AG04449 (cell line): ENCODE measurements at regions not wholly inside any gene's neighbourhood (a gene's known extent, or its start where the extent isn't known, plus 50 kb on each side); places are given as distances from the start of the nearest gene placed in this dataset.

ENCODE experiments used
- CTCF ChIA-PET: fragments of 350-600 bp; formaldehyde crosslinking; extraction: SDS; loops from one replicate; lab custom pipeline; 2021; ENCODE audit warnings: antibody characterized with exemption; lab: Yijun Ruan, JAX
- POLR2A ChIA-PET: fragments of 400-600, 350-600 bp; formaldehyde crosslinking; extraction: SDS; loops from one replicate; lab custom pipeline; 2020; ENCODE audit warnings: antibody characterized with exemption, inconsistent platforms; lab: Yijun Ruan, JAX
- DNase-seq: peaks from one replicate; pipeline ENCODE4 v3.0.0-alpha.2; 2010; ENCODE audit warnings: low read depth, low spot score
- H3K4me3 ChIP-seq: 2 replicates; pipeline ENCODE4 v1.5.1; 2011; ENCODE audit warnings: low read depth, mild to moderate bottlenecking, control low read depth, low read length
- TF ChIP-seq, protein P1 (sequence below): IDR thresholded peaks from one replicate; pipeline ENCODE4 v1.5.1; 2011; ENCODE audit warnings: mild to moderate bottlenecking, moderate library complexity, low read length, control low read depth, inconsistent platforms; ENCODE audit not compliant: insufficient read depth; ENCODE audit errors: missing control alignments

DNA sequence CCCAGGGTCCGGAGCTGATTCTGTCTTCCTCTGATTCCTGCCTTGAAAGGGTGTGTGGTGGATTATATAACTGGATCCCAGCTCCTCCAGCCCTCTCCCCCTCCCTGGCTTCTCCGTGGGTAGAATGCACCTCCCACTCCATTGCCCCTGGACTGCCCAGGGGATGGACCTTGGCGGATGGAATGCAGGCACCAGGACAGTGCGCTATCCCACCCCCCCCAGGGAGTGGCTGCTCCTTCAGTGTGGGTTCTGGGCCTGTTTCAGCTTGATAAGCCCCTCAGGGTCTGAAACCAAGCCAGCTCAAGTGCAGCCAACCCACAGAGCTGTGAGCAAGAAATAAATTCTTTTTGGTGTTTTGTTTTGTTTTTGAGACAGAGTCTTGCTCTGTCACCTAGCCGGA is 112.4 kb upstream of the TMEM132D start:
- H3K4me3 ChIP-seq: no peak overlapping the region
- ChIA-PET POLR2A (no interaction called here), CTCF (interaction anchor here (1.0 kb wide), 1 partner anchor 12 kb away, joined by 3 read pairs; no protein-coding TSS in a partner anchor)
- TF ChIP-seq, protein P1, sequence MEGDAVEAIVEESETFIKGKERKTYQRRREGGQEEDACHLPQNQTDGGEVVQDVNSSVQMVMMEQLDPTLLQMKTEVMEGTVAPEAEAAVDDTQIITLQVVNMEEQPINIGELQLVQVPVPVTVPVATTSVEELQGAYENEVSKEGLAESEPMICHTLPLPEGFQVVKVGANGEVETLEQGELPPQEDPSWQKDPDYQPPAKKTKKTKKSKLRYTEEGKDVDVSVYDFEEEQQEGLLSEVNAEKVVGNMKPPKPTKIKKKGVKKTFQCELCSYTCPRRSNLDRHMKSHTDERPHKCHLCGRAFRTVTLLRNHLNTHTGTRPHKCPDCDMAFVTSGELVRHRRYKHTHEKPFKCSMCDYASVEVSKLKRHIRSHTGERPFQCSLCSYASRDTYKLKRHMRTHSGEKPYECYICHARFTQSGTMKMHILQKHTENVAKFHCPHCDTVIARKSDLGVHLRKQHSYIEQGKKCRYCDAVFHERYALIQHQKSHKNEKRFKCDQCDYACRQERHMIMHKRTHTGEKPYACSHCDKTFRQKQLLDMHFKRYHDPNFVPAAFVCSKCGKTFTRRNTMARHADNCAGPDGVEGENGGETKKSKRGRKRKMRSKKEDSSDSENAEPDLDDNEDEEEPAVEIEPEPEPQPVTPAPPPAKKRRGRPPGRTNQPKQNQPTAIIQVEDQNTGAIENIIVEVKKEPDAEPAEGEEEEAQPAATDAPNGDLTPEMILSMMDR: no peak
- no peak for DNase-seq

DNA sequence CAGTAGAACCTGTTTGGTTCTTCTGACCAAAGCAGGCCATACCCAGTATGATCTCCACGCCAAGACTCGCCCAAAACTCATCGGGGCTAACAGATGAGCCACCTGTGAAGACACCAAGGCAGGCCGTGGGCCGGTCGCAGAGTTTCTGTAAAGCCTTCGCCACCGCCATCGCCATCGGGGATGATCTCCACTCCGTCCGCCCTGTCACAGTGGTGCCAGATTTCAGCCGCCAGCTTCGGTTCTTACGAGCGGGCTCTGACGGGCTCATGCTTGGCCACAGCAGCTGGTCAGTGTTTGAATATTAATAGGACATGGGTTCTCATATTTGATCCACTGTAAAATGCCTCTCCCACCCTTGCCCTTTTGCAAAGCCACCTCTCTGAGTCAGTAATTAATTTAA is 113.2 kb upstream of the TMEM132D start:
- TF ChIP-seq, protein P1: no peak
- DNase-seq: no peak
- no peak overlapping the region for H3K4me3 ChIP-seq
- ChIA-PET POLR2A (no interaction called here), CTCF (no interaction called here)

DNA sequence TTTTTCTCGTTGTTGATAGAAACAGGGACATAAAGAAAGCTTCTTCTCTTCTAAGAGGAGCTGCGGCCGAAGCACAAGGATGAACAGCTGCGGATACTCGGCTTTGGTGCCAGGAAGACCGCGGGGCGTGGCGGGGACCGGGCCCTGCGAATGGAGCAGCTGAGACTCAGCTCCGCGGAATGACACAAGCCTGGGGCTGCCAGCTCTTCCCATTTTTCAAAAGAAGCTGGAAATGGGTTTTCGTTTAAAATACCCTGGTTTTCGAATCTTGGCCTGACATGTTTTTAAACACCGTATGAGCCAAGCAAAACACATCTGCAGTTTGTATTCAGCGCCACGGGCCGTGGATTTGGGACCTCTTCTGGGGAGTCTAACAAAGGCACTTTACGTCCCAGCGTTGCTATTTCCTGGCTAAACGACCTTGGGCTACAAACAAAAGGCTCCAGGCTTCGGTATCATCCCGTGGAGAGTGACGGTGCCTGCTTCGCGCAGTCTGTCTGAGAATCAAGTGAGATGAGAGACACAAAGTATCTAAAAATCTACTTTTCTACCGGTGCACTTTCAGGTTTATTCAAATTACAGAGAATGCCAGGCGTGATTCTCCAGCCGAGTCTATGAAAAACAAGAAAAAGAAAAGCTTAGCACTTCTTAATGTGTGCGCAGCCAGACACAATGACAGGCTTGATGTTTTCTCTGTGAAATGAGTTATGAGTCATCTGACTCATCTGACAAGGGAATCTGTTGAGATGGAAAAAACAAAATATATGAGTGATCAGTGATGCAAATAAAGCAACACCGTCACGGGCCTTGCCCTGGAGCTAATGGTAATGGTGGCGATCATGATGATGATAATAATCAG is 114.0 kb upstream of the TMEM132D start:
- POLR2A ChIA-PET: no interaction called here
- DNase-seq: no peak
- TF ChIP-seq, protein P1: no peak
- no peak overlapping the region for H3K4me3 ChIP-seq
- CTCF ChIA-PET: no interaction called here

DNA sequence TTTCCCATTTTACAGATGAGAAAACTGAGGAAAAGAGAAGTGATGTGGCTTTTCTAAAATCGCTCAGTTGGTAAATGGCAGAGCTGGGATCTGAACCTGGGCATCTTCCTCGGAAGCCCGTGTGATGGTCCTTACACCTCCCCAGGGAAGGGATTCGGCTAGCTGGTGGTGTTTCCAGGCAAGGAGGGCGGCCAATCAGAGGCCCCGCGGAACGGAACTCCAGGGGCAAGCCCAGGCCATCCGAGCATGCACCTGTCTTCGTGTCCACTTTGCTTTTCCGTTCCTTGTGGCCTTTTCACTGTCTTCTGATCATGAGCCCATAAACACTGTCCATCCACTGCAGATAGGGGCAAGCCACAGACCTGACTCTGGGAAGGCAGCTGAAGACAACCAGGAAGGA is 114.8 kb upstream of the TMEM132D start:
- ChIA-PET CTCF (no interaction called here), POLR2A (no interaction called here)
- H3K4me3 ChIP-seq: no peak overlapping the region
- DNase-seq: no peak
- TF ChIP-seq, protein P1: no peak

DNA sequence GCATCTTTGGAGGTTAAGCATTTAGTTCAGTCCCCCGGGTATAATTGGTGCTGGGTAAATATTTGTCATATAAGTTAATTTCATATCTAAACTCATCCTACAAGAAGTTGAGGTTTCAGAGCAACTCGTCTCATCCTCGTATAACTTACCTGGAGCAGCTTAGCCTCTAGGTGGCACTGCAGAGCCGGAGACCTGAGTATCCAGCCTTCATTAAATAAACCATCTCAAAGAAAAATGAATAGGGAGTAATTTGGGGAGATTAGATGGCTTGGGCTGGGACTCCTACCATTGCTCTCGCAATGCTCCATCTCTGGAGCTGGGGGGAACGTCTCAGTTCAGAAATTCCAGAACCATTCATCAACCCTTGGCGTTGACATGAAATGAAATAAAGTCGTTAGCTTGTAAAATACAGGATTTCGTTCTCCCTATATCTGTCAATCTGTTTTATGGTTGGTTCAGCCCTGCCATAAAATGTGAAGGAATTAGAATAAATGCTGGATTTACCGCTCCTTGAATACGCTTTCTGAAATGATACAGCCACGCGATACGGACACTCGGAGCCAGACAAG is 122.9 kb upstream of the TMEM132D start:
- TF ChIP-seq, protein P1: peak; percentile 13
- DNase-seq: no peak
- H3K4me3 ChIP-seq: no peak overlapping the region
- ChIA-PET POLR2A (no interaction called here), CTCF (interaction anchor here (1.3 kb wide), 1 partner anchor 12 kb away, joined by 3 read pairs; no protein-coding TSS in a partner anchor)

DNA sequence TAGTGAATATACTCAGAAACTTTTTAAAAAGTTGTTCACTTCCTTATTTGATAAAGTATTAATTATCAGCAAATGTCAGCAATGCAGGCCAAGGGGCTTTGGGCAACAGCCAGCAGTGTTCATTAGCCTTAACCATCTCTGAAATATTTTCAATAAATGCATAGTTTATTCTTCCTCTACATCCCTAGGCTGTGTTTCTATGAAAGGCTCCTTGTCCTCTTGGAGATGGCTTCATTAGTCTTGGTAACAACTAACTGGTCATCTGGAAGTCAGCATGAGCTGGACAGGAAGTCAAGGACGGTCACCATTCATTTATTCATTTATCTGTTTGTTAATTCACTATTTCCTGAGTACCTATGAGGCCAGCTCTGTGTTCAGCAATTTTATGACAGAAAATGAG is 124.0 kb upstream of the TMEM132D start:
- ChIA-PET CTCF (interaction anchor here (1.0 to 1.4 kb wide), 2 partner anchors 12 to 13 kb away, joined by 3 to 6 read pairs; no protein-coding TSS in a partner anchor), POLR2A (no interaction called here)
- H3K4me3 ChIP-seq: no peak overlapping the region
- no peak for DNase-seq
- TF ChIP-seq, protein P1: no peak
